ENCODE measurements at regions not wholly inside any gene's neighbourhood (a gene's known extent, or its start where the extent isn't known, plus 50 kb on each side); places are given as distances from the start of the nearest gene placed in this dataset.

- no peak for TF ChIP-seq CBX8 (IDR thresholded peaks at IDR 0.05; ENCODE audit: borderline replicate concordance, low read depth, low read length)
- no peak for TF ChIP-seq MAFK (IDR thresholded peaks at IDR 0.05; ENCODE audit: low read depth, low read length)
Measured at GRCh38 chr1:232510367-232511110, 119.4 kb downstream of the SIPA1L2 start (continued).

All from H1 (cell line).